Uterus (tissue), 2 donors: ENCODE measurements at regions not wholly inside any gene's neighbourhood (a gene's known extent, or its start where the extent isn't known, plus 50 kb on each side); places are given as distances from the start of the nearest gene placed in this dataset.

Experiments
- POLR2A ChIP-seq, 2 donors: fragments of 450-650 bp; IDR thresholded peaks; one replicate each; pipeline ENCODE4 v1.6.1; 2016; ENCODE audit warnings: antibody characterized with exemption in 2 of 2, mild to moderate bottlenecking in 1 of 2, moderate library complexity in 1 of 2
- TF ChIP-seq, protein P1 (sequence below), 4 experiments: fragments of 200-600 bp in 2 of 4; fragments of 450-650 bp in 2 of 4; sonication (generic) in 2 of 4; IDR thresholded peaks; one replicate each; pipeline ENCODE4 v1.5.1; 2016 to 2019; ENCODE audit warnings: antibody characterized with exemption in 4 of 4, mild to moderate bottlenecking in 2 of 4, moderate library complexity in 1 of 4

DNA sequence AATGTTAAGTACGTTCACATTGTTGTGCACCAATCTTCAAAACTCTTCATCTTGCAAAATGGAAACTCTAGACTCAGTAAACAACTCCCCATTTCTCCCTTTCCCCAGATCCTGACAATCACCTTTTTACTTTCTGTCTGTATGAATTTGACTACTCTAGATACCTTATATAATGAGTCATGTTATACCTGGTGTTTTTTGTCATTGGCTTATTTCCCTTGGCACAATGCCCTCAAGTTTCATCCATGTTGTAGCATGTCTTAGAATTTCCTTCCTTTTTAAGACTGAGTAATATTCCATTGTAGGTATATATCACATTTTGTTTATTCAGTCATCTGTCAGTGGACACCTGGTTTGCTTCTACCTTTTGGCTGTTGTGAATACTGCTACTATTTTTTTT is 399.5 kb downstream of the LMO4 start:
- TF ChIP-seq, protein P1, sequence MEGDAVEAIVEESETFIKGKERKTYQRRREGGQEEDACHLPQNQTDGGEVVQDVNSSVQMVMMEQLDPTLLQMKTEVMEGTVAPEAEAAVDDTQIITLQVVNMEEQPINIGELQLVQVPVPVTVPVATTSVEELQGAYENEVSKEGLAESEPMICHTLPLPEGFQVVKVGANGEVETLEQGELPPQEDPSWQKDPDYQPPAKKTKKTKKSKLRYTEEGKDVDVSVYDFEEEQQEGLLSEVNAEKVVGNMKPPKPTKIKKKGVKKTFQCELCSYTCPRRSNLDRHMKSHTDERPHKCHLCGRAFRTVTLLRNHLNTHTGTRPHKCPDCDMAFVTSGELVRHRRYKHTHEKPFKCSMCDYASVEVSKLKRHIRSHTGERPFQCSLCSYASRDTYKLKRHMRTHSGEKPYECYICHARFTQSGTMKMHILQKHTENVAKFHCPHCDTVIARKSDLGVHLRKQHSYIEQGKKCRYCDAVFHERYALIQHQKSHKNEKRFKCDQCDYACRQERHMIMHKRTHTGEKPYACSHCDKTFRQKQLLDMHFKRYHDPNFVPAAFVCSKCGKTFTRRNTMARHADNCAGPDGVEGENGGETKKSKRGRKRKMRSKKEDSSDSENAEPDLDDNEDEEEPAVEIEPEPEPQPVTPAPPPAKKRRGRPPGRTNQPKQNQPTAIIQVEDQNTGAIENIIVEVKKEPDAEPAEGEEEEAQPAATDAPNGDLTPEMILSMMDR (IDR thresholded peaks at IDR 0.05), result no peak
- TF ChIP-seq POLR2A (IDR thresholded peaks at IDR 0.05), result no peak
